HCT116 (cell line): ENCODE measurements at regions not wholly inside any gene's neighbourhood (a gene's known extent, or its start where the extent isn't known, plus 50 kb on each side); places are given as distances from the start of the nearest gene placed in this dataset.

Experiments
- ATAC-seq: fragments of 200-7000 bp; cut with Tn5 transposase; 2 replicates; pipeline ENCODE4 v1.9.1; 2020; ENCODE audit warnings: mild to moderate bottlenecking, moderate library complexity
- BruUV-seq: library from RNA; stranded (reverse); fragments of 400-500 nt; replicated peaks from 2 replicates; lab custom pipeline; 2021; lab: Mats Ljungman, UMichigan
- CTCF ChIA-PET: fragments of 300-600 bp; sonication (Branson Sonifier 250); formaldehyde crosslinking; loops from one replicate; lab custom pipeline; 2021; ENCODE audit warnings: antibody characterized with exemption; lab: Charles Lee
- POLR2A ChIA-PET: fragments of 300-600, 350-600 bp; sonication (Branson Sonifier 250); formaldehyde crosslinking; loops from one replicate; lab custom pipeline; 2021; ENCODE audit warnings: antibody characterized with exemption; lab: Charles Lee
- RAD21 ChIA-PET, 2 experiments: fragments of 300-600 bp; sonication (Branson Sonifier 250); formaldehyde crosslinking; loops; one replicate each; lab custom pipeline; 2023; ENCODE audit warnings: low total read pairs in 2 of 2; ENCODE audit not compliant: uncharacterized antibody in 2 of 2, unreplicated experiment in 2 of 2, low non-redundant PET in 1 of 2; lab: Charles Lee
- DNase-seq: peaks from one replicate; pipeline ENCODE4 v3.0.0-alpha.2; 2010; ENCODE audit warnings: low read depth, low spot score
- H2AFZ ChIP-seq: fragments of 200-600 bp; shearing (Covaris generic), sonication (generic); 2 replicates; pipeline ENCODE4 v1.6.1; 2017; ENCODE audit warnings: low read depth, mixed run types, mixed read lengths, antibody characterized with exemption, low read length; ENCODE audit not compliant: poor library complexity, severe bottlenecking
- H3K27ac ChIP-seq: 2 replicates; pipeline ENCODE4 v1.5.1; 2012; ENCODE audit warnings: low read depth, low read length
- H3K27me3 ChIP-seq: fragments of 200-600 bp; sonication (generic); 2 replicates; pipeline ENCODE4 v1.6.1; 2016; ENCODE audit warnings: mixed run types, low read length, mixed read lengths; ENCODE audit not compliant: insufficient read depth
- H3K36me3 ChIP-seq, 2 experiments: fragments of 200-500 bp in 1 of 2; fragments of 200-600 bp in 1 of 2; sonication (Bioruptor generic) in 1 of 2; sonication (generic) in 1 of 2; 2 replicates each; pipeline versions ENCODE4 v1.5.1 to v1.6.1; 2014 to 2016; ENCODE audit warnings: low read length in 2 of 2, inconsistent platforms in 1 of 2, mixed read lengths in 1 of 2, mixed run types in 1 of 2; ENCODE audit not compliant: insufficient read depth in 2 of 2, control insufficient read depth in 1 of 2
- H3K4me1 ChIP-seq, 2 experiments: fragments of 200-600 bp in 1 of 2; sonication (generic) in 1 of 2; 2 replicates each; pipeline versions ENCODE4 v1.5.1 to v1.6.1; 2012 to 2017; ENCODE audit warnings: low read length in 2 of 2, inconsistent platforms in 1 of 2, mild to moderate bottlenecking in 1 of 2, mixed read lengths in 1 of 2, mixed run types in 1 of 2, moderate library complexity in 1 of 2; ENCODE audit not compliant: insufficient read depth in 2 of 2, control insufficient read depth in 1 of 2
- H3K4me2 ChIP-seq: fragments of 200-600 bp; sonication (generic); 2 replicates; pipeline ENCODE4 v1.6.1; 2017; ENCODE audit warnings: mixed run types, low read length, mixed read lengths
- H3K4me3 ChIP-seq, 2 experiments: fragments of 200-600 bp in 1 of 2; sonication (generic) in 1 of 2; replicated peaks in 1 of 2; 2 replicates each; pipeline ENCODE4 v1.5.1; 2011 to 2016; ENCODE audit warnings: low read length in 2 of 2, control low read depth in 1 of 2, low read depth in 1 of 2, mild to moderate bottlenecking in 1 of 2, mixed read lengths in 1 of 2, mixed run types in 1 of 2
- H3K79me2 ChIP-seq: fragments of 200-600 bp; sonication (generic); 2 replicates; pipeline ENCODE4 v1.6.1; 2017; ENCODE audit warnings: mild to moderate bottlenecking, mixed run types, low read length, moderate library complexity, mixed read lengths; ENCODE audit not compliant: insufficient read depth
- H3K9ac ChIP-seq: fragments of 200-600 bp; sonication (generic); 2 replicates; pipeline ENCODE4 v1.6.1; 2016; ENCODE audit warnings: low read length, mixed read lengths
- H3K9me2 ChIP-seq: fragments of 200-600 bp; sonication (generic), shearing (Covaris generic); 2 replicates; pipeline ENCODE4 v1.6.1; 2017; ENCODE audit warnings: mixed run types, mild to moderate bottlenecking, moderate library complexity; ENCODE audit not compliant: insufficient read depth
- H3K9me3 ChIP-seq, 2 experiments: fragments of 200-500 bp in 1 of 2; fragments of 200-600 bp in 1 of 2; sonication (Bioruptor generic) in 1 of 2; sonication (generic) in 1 of 2; 2 replicates each; pipeline ENCODE4 v1.6.1; 2014 to 2017; ENCODE audit warnings: low read length in 2 of 2, mixed read lengths in 2 of 2, inconsistent platforms in 1 of 2, low read depth in 1 of 2, mild to moderate bottlenecking in 1 of 2, mixed run types in 1 of 2, moderate library complexity in 1 of 2; ENCODE audit not compliant: control insufficient read depth in 1 of 2, insufficient read depth in 1 of 2
- H4K20me1 ChIP-seq: fragments of 200-600 bp; sonication (generic), shearing (Covaris generic); 2 replicates; pipeline ENCODE4 v1.6.1; 2017; ENCODE audit warnings: mixed run types, mild to moderate bottlenecking, moderate library complexity; ENCODE audit not compliant: insufficient read depth
- CBX3 ChIP-seq: IDR thresholded peaks from 2 replicates; pipeline ENCODE4 v1.6.1; 2012; ENCODE audit warnings: low read depth
- EGR1 ChIP-seq: IDR thresholded peaks from 2 replicates; pipeline ENCODE4 v1.6.1; 2012; ENCODE audit warnings: low read depth
- ELF1 ChIP-seq: IDR thresholded peaks from 2 replicates; pipeline ENCODE4 v1.6.1; 2012; ENCODE audit warnings: low read depth, borderline replicate concordance
- EZH2 ChIP-seq: fragments of 200-600 bp; sonication (generic); IDR thresholded peaks from 2 replicates; pipeline ENCODE4 v1.6.1; 2017; ENCODE audit warnings: antibody characterized with exemption, mixed run types
- EZH2phosphoT487 ChIP-seq: fragments of 200-600 bp; IDR thresholded peaks from 2 replicates; pipeline ENCODE4 v1.6.1; 2018; ENCODE audit warnings: antibody characterized with exemption, borderline replicate concordance
- JUND ChIP-seq: IDR thresholded peaks from 2 replicates; pipeline ENCODE4 v1.6.1; 2012
- POLR2A ChIP-seq: IDR thresholded peaks from 2 replicates; pipeline ENCODE4 v1.7.0; 2011; ENCODE audit warnings: borderline replicate concordance; ENCODE audit not compliant: insufficient read depth, insufficient read length; ENCODE audit errors: extremely low read depth
- POLR2AphosphoS5 ChIP-seq: IDR thresholded peaks from 2 replicates; pipeline ENCODE4 v1.6.1; 2011; ENCODE audit warnings: mild to moderate bottlenecking, low read depth, low read length, moderate library complexity
- SP1 ChIP-seq: IDR thresholded peaks from 2 replicates; pipeline ENCODE4 v1.6.1; 2012; ENCODE audit warnings: low read depth
- SRF ChIP-seq: IDR thresholded peaks from 2 replicates; pipeline ENCODE4 v1.6.1; 2012; ENCODE audit warnings: low read depth
- ZBTB33 ChIP-seq: IDR thresholded peaks from 2 replicates; pipeline ENCODE4 v1.6.1; 2011; ENCODE audit warnings: mild to moderate bottlenecking, low read length, moderate library complexity; ENCODE audit not compliant: insufficient replicate concordance; ENCODE audit errors: extremely low read depth
- ZFX ChIP-seq: fragments of 450-650 bp; IDR thresholded peaks from 2 replicates; pipeline ENCODE4 v1.6.1; 2017
- intact Hi-C: fragments of 100-400 bp; cut with micrococcal nuclease; formaldehyde crosslinking; loops from 2 replicates; pipeline ENCODE4 v1.10.0; 2022
- TF ChIP-seq, protein P1 (sequence below), 3 experiments: fragments of 200-600 bp in 1 of 3; sonication (generic) in 1 of 3; IDR thresholded peaks in 2 of 3; conservative IDR thresholded peaks in 1 of 3; 2 replicates each; pipeline ENCODE4 v1.5.1; 2012 to 2017; ENCODE audit warnings: low read depth in 2 of 3, low read length in 2 of 3, antibody characterized with exemption in 1 of 3, borderline replicate concordance in 1 of 3, control low read depth in 1 of 3, mild to moderate bottlenecking in 1 of 3, mixed read lengths in 1 of 3, mixed run types in 1 of 3, moderate library complexity in 1 of 3; ENCODE audit not compliant: insufficient read depth in 1 of 3

GRCh38 chr4:83996254-83996653 lies 460.3 kb downstream of the GPAT3 start:
- no peak overlapping the region for H2AFZ ChIP-seq
- no peaks in the 10 kb centered on the region for H3K9me2 ChIP-seq
- H3K36me3 ChIP-seq = no peaks in the 10 kb centered on the region
- no peaks in the 10 kb centered on the region for H3K4me1 ChIP-seq
- RAD21 ChIA-PET = no interaction called here
- no TSS peak for BruUV-seq
- H4K20me1 ChIP-seq = no peaks in the 10 kb centered on the region
- no peak overlapping the region for H3K4me2 ChIP-seq
- H3K79me2 ChIP-seq = no peaks in the 10 kb centered on the region
- no peak overlapping the region for H3K4me3 ChIP-seq
- CTCF ChIA-PET = no interaction called here
- no peaks in the 10 kb centered on the region for H3K27me3 ChIP-seq
- POLR2A ChIA-PET = no interaction called here
- DNase-seq (no peak), ATAC-seq (no peak)
- intact Hi-C loops = no loop called here
- no peak overlapping the region for H3K27ac ChIP-seq
- TF ChIP-seq EGR1 = no peak
- no peak for TF ChIP-seq EZH2
- no peak for TF ChIP-seq SRF
- no peak for TF ChIP-seq EZH2phosphoT487
- TF ChIP-seq POLR2A = no peak
- no peak for TF ChIP-seq JUND
- no peak for TF ChIP-seq SP1
- no peak for TF ChIP-seq ELF1
- no peaks in the 10 kb centered on the region for H3K9me3 ChIP-seq
- no peak overlapping the region for H3K9ac ChIP-seq

DNA sequence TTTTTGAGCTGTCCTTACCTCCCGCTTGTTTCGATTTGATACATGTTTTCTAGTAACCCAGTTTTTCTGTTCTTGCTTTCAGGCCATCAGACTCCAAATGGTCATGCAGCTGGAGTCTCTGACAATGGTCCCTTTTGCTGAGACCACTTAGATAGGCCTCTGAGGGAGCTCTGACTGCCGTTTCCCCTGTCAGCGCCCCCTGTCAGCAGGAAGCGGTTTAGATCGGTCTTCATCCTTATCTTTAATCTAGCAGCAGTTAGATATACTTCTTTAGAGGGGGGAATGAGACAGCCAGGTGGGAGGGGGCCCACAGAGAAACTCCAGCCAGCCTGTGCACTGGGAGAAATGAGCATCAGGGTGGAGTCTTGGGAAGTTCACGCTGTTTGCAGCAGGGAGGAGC lies 457.9 kb downstream of the GPAT3 start:
- intact Hi-C loops = no loop called here
- peak; percentile 78 for ATAC-seq
- POLR2A ChIA-PET = no interaction called here

More for the DNA sequence above, 457.9 kb downstream of the GPAT3 start:
- no peaks in the 10 kb centered on the region for H3K9me3 ChIP-seq
- H3K79me2 ChIP-seq = no peaks in the 10 kb centered on the region
- no peak overlapping the region for H3K9ac ChIP-seq
- BruUV-seq = no TSS peak
- H2AFZ ChIP-seq = peak overlapping the region; percentile 56
- no peaks in the 10 kb centered on the region for H3K9me2 ChIP-seq
- CTCF ChIA-PET = interaction anchor here (0.7 kb wide), 1 partner anchor 13 kb away, joined by 3 read pairs; no protein-coding TSS in a partner anchor
- DNase-seq = no peak
- H4K20me1 ChIP-seq = no peaks in the 10 kb centered on the region
- no peaks in the 10 kb centered on the region for H3K27me3 ChIP-seq
- H3K4me2 ChIP-seq = no peak overlapping the region
- H3K4me1 ChIP-seq = no peaks in the 10 kb centered on the region
- no peak overlapping the region for H3K4me3 ChIP-seq
- H3K27ac ChIP-seq = no peak overlapping the region
- no peaks in the 10 kb centered on the region for H3K36me3 ChIP-seq
- TF ChIP-seq ZBTB33 (no peak), JUND (no peak), ZFX (no peak), EZH2phosphoT487 (no peak), CBX3 (no peak), EGR1 (no peak), POLR2AphosphoS5 (no peak)
- TF ChIP-seq, protein P1, sequence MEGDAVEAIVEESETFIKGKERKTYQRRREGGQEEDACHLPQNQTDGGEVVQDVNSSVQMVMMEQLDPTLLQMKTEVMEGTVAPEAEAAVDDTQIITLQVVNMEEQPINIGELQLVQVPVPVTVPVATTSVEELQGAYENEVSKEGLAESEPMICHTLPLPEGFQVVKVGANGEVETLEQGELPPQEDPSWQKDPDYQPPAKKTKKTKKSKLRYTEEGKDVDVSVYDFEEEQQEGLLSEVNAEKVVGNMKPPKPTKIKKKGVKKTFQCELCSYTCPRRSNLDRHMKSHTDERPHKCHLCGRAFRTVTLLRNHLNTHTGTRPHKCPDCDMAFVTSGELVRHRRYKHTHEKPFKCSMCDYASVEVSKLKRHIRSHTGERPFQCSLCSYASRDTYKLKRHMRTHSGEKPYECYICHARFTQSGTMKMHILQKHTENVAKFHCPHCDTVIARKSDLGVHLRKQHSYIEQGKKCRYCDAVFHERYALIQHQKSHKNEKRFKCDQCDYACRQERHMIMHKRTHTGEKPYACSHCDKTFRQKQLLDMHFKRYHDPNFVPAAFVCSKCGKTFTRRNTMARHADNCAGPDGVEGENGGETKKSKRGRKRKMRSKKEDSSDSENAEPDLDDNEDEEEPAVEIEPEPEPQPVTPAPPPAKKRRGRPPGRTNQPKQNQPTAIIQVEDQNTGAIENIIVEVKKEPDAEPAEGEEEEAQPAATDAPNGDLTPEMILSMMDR (IDR thresholded peaks at IDR 0.05 in 2 of 3, conservative IDR thresholded peaks at IDR 0.05 in 1 of 3; ENCODE audit: borderline replicate concordance in 1 of 3, insufficient read depth in 1 of 3, low read depth in 2 of 3, low read length in 2 of 3) = peak in 2 of 3 experiments; percentile 53; a peak in 4 of 6 replicates
- RAD21 ChIA-PET = no interaction called here
